OCI-M2 (cell line): ENCODE measurements at regions not wholly inside any gene's neighbourhood (a gene's known extent, or its start where the extent isn't known, plus 50 kb on each side); places are given as distances from the start of the nearest gene placed in this dataset.

Source experiments
- DNase-seq: peaks from one replicate; lab custom pipeline; 2025; ENCODE audit not compliant: unreplicated experiment; lab: John Stamatoyannopoulos, UW

- DNase-seq = no peak
These were observed 241.5 kb upstream of the PKDCC start for GRCh38 chr2:41806286-41806685.

GRCh38 chr2:41821167-41821566 lies 226.7 kb upstream of the PKDCC start:
- DNase-seq = no peak

GRCh38 chr2:41826921-41827320 lies 220.9 kb upstream of the PKDCC start:
- no peak for DNase-seq

GRCh38 chr2:41827354-41827971 lies 220.4 kb upstream of the PKDCC start:
- DNase-seq = no peak

- DNase-seq = no peak
These were observed 219.7 kb upstream of the PKDCC start for GRCh38 chr2:41828052-41828643.

GRCh38 chr2:41829052-41829451 lies 218.8 kb upstream of the PKDCC start:
- DNase-seq = no peak

- DNase-seq = no peak
These were observed 217.2 kb upstream of the PKDCC start for GRCh38 chr2:41830600-41830999.

GRCh38 chr2:41832218-41832617 lies 215.6 kb upstream of the PKDCC start:
- no peak for DNase-seq

- DNase-seq = no peak
These were observed 212.4 kb upstream of the PKDCC start for GRCh38 chr2:41835401-41835800.

GRCh38 chr2:41836948-41837347 lies 210.9 kb upstream of the PKDCC start:
- peak; percentile 34 for DNase-seq

GRCh38 chr2:41837610-41838009 lies 210.2 kb upstream of the PKDCC start:
- DNase-seq = no peak

GRCh38 chr2:41840702-41841551 lies 206.9 kb upstream of the PKDCC start:
- DNase-seq = peak; percentile 80

- DNase-seq = no peak
These were observed 200.9 kb upstream of the PKDCC start for GRCh38 chr2:41846962-41847361.

GRCh38 chr2:41847744-41848441 lies 199.9 kb upstream of the PKDCC start:
- DNase-seq = no peak

GRCh38 chr2:41851554-41851953 lies 196.3 kb upstream of the PKDCC start:
- no peak for DNase-seq

- no peak for DNase-seq
These were observed 194.2 kb upstream of the PKDCC start for GRCh38 chr2:41853427-41854191.

- no peak for DNase-seq
These were observed 193.6 kb upstream of the PKDCC start for GRCh38 chr2:41854227-41854626.

GRCh38 chr2:41856946-41857345 lies 190.9 kb upstream of the PKDCC start:
- no peak for DNase-seq

- no peak for DNase-seq
These were observed 188.0 kb upstream of the PKDCC start for GRCh38 chr2:41859615-41860514.

GRCh38 chr2:41863062-41863461 lies 184.8 kb upstream of the PKDCC start:
- DNase-seq = no peak
